DND-41 (cell line): ENCODE measurements at regions not wholly inside any gene's neighbourhood (a gene's known extent, or its start where the extent isn't known, plus 50 kb on each side); places are given as distances from the start of the nearest gene placed in this dataset.

Source experiments
- ATAC-seq: fragments of 200-7000 bp; cut with Tn5 transposase; 3 replicates; pipeline ENCODE4 v1.9.1; 2021; ENCODE audit warnings: low read depth; ENCODE audit not compliant: insufficient read depth
- DNase-seq: peaks from one replicate; pipeline ENCODE4 v3.0.0-alpha.2; 2020
- H2AFZ ChIP-seq: 2 replicates; pipeline ENCODE4 v1.6.0; 2012; ENCODE audit warnings: low read depth, low read length
- H3K27ac ChIP-seq: 2 replicates; pipeline ENCODE4 v1.5.1; 2012; ENCODE audit warnings: low read length, inconsistent platforms
- H3K27me3 ChIP-seq: fragments of 200-600 bp; sonication (generic); 2 replicates; pipeline ENCODE4 v1.6.0; 2012; ENCODE audit warnings: low read length, mild to moderate bottlenecking, inconsistent platforms; ENCODE audit not compliant: insufficient read depth, poor library complexity
- H3K36me3 ChIP-seq: 2 replicates; pipeline ENCODE4 v1.5.1; 2012; ENCODE audit warnings: low read length, inconsistent platforms; ENCODE audit not compliant: insufficient read depth
- H3K4me1 ChIP-seq: 2 replicates; pipeline ENCODE4 v1.5.1; 2012; ENCODE audit warnings: mild to moderate bottlenecking, low read length; ENCODE audit not compliant: insufficient read depth
- H3K4me2 ChIP-seq: 2 replicates; pipeline ENCODE4 v1.6.0; 2012; ENCODE audit warnings: mild to moderate bottlenecking, moderate library complexity, low read length, inconsistent platforms; ENCODE audit not compliant: insufficient read depth
- H3K4me3 ChIP-seq, 2 experiments: fragments of 200-600 bp in 1 of 2; shearing (Covaris generic) in 1 of 2; 2 replicates each; pipeline ENCODE4 v1.5.1; 2012 to 2016; ENCODE audit warnings: inconsistent platforms in 2 of 2, low read length in 2 of 2, mild to moderate bottlenecking in 2 of 2, low read depth in 1 of 2, moderate library complexity in 1 of 2
- H3K79me2 ChIP-seq: 2 replicates; pipeline ENCODE4 v1.6.0; 2012; ENCODE audit warnings: low read length, inconsistent platforms; ENCODE audit not compliant: insufficient read depth
- H3K9ac ChIP-seq: 2 replicates; pipeline ENCODE4 v1.6.0; 2012; ENCODE audit warnings: low read depth, mild to moderate bottlenecking, inconsistent platforms, low read length, moderate library complexity
- H3K9me3 ChIP-seq: 2 replicates; pipeline ENCODE4 v1.5.1; 2012; ENCODE audit warnings: low read length, moderate library complexity, mild to moderate bottlenecking, inconsistent platforms; ENCODE audit not compliant: insufficient read depth, severe bottlenecking
- H4K20me1 ChIP-seq: 2 replicates; pipeline ENCODE4 v1.6.0; 2012; ENCODE audit warnings: low read length; ENCODE audit not compliant: insufficient read depth
- CTCF ChIP-seq: IDR thresholded peaks from 2 replicates; pipeline ENCODE4 v1.5.1; 2012; ENCODE audit warnings: borderline replicate concordance, low read length, moderate library complexity, mild to moderate bottlenecking; ENCODE audit not compliant: poor library complexity, severe bottlenecking; ENCODE audit errors: extremely low read depth
- EZH2 ChIP-seq: IDR thresholded peaks from 3 replicates; pipeline ENCODE4 v1.6.1; 2012; ENCODE audit warnings: borderline replicate concordance, low read depth, mild to moderate bottlenecking, moderate library complexity, low read length, inconsistent platforms; ENCODE audit not compliant: severe bottlenecking

DNA sequence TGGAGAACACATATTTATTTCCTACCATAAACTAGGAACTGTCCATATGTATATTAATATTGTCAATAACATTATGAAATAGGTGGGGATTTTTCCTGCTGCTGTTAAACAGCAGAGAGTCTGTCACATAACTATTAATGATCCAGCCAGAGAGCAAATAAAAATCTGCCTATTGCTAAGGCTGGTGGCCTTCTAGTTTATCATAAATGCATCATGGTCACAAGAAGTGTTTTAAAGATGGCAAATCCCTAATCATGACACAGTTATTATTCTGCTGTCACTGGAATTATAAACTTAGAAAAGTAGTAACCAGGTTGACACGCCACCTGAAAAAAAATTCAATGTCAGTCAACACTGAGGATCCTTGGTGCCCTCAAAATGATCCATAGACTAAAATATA lies 132.3 kb downstream of the HGF start:
- H3K79me2 ChIP-seq, result no peaks in the 10 kb centered on the region
- H3K4me2 ChIP-seq, result no peak overlapping the region
- DNase-seq (no peak), ATAC-seq (no peak)
- H4K20me1 ChIP-seq, result no peaks in the 10 kb centered on the region
- H3K9ac ChIP-seq, result no peak overlapping the region
- H2AFZ ChIP-seq, result no peak overlapping the region
- no peak for TF ChIP-seq CTCF
- H3K36me3 ChIP-seq, result no peaks in the 10 kb centered on the region
- no peaks in the 10 kb centered on the region for H3K27me3 ChIP-seq
- no peaks in the 10 kb centered on the region for H3K9me3 ChIP-seq
- no peak overlapping the region for H3K4me3 ChIP-seq
- H3K4me1 ChIP-seq, result no peaks in the 10 kb centered on the region
- H3K27ac ChIP-seq, result no peak overlapping the region

- Histone ChIP-seq H3K4me2 (no peak overlapping the region), H4K20me1 (no peaks in the 10 kb centered on the region), H3K4me1 (no peaks in the 10 kb centered on the region), H3K36me3 (no peaks in the 10 kb centered on the region), H3K9me3 (no peaks in the 10 kb centered on the region), H3K27me3 (no peaks in the 10 kb centered on the region), H3K79me2 (no peaks in the 10 kb centered on the region), H3K9ac (no peak overlapping the region), H2AFZ (no peak overlapping the region), H3K4me3 (no peak overlapping the region), H3K27ac (no peak overlapping the region)
- TF ChIP-seq CTCF (no peak), EZH2 (no peak)
- ATAC-seq (no peak), DNase-seq (no peak)
Measured at GRCh38 chr7:81632418-81632817, 137.4 kb downstream of the HGF start.

- Histone ChIP-seq H4K20me1 (no peaks in the 10 kb centered on the region), H2AFZ (no peak overlapping the region), H3K4me3 (no peak overlapping the region), H3K9me3 (no peaks in the 10 kb centered on the region), H3K27me3 (no peaks in the 10 kb centered on the region), H3K4me1 (no peaks in the 10 kb centered on the region), H3K4me2 (no peak overlapping the region), H3K27ac (no peak overlapping the region), H3K79me2 (no peaks in the 10 kb centered on the region), H3K9ac (no peak overlapping the region), H3K36me3 (no peaks in the 10 kb centered on the region)
- TF ChIP-seq CTCF (no peak), EZH2 (no peak)
- ATAC-seq, result no peak
- DNase-seq, result no peak
Measured at GRCh38 chr7:81630600-81630999, 139.2 kb downstream of the HGF start.

- Histone ChIP-seq H3K4me3 (no peak overlapping the region), H3K9me3 (no peaks in the 10 kb centered on the region), H2AFZ (no peak overlapping the region), H3K36me3 (no peaks in the 10 kb centered on the region), H3K4me2 (no peak overlapping the region), H3K4me1 (no peaks in the 10 kb centered on the region), H3K9ac (no peak overlapping the region), H3K79me2 (no peaks in the 10 kb centered on the region), H3K27me3 (no peaks in the 10 kb centered on the region), H3K27ac (no peak overlapping the region), H4K20me1 (no peaks in the 10 kb centered on the region)
- DNase-seq, result no peak
- no peak for TF ChIP-seq CTCF
- TF ChIP-seq EZH2, result no peak
- ATAC-seq, result no peak
Measured at GRCh38 chr7:81629702-81630101, 140.1 kb downstream of the HGF start.
